Mucosa of descending colon (tissue), 3 donors: ENCODE measurements at regions not wholly inside any gene's neighbourhood (a gene's known extent, or its start where the extent isn't known, plus 50 kb on each side); places are given as distances from the start of the nearest gene placed in this dataset.

Experiments used
- ATAC-seq: fragments of 200-7000 bp; cut with Tn5 transposase; one replicate; pipeline ENCODE4 v1.9.1; 2020; ENCODE audit warnings: mild to moderate bottlenecking, moderate library complexity
- DNase-seq, 3 donors: peaks; one replicate each; pipeline ENCODE4 v3.0.0-alpha.2; 2020
- H3K36me3 ChIP-seq: fragments of 200-600 bp; one replicate; pipeline ENCODE4 v1.8.0; 2021; ENCODE audit warnings: low read depth, mild to moderate bottlenecking
- H3K4me1 ChIP-seq: fragments of 200-600 bp; one replicate; pipeline ENCODE4 v1.8.0; 2021; ENCODE audit warnings: low read depth, mild to moderate bottlenecking
- H3K4me3 ChIP-seq: fragments of 200-600 bp; one replicate; pipeline ENCODE4 v1.8.0; 2021; ENCODE audit warnings: mild to moderate bottlenecking
- H3K9me3 ChIP-seq: fragments of 200-600 bp; one replicate; pipeline ENCODE4 v1.8.0; 2021; ENCODE audit warnings: mild to moderate bottlenecking
- CTCF ChIP-seq: fragments of 200-600 bp; IDR thresholded peaks from one replicate; pipeline ENCODE4 v1.8.0; 2022; ENCODE audit warnings: antibody characterized with exemption, mild to moderate bottlenecking
- intact Hi-C, 2 donors: fragments of 100-400 bp; cut with DNase I in 1 of 2; cut with micrococcal nuclease in 1 of 2; formaldehyde crosslinking; loops; one replicate each; pipeline versions ENCODE4 v1.11.0 to v1.11.1; 2022; cut with DNase I, micrococcal nuclease
- donor health status: DM: no; HTN: no; CAD: no; lungs with moderate emphysema.
- donor health status: DM: no; HTN: no; CAD: no.
- donor health status: DM: no; HTN: yes; CAD: no.

- ATAC-seq, result no peak
- no peak for TF ChIP-seq CTCF
- no peak for DNase-seq
- Histone ChIP-seq H3K9me3 (no peaks in the 10 kb centered on the region), H3K4me3 (no peak overlapping the region), H3K4me1 (no peaks in the 10 kb centered on the region), H3K36me3 (no peaks in the 10 kb centered on the region)
- intact Hi-C loops, result no loop called here
Observed at GRCh38 chr10:78963074-78964034, 105.4 kb upstream of the ZMIZ1 start.

- Histone ChIP-seq H3K36me3 (no peaks in the 10 kb centered on the region), H3K4me3 (no peak overlapping the region), H3K9me3 (no peaks in the 10 kb centered on the region), H3K4me1 (no peaks in the 10 kb centered on the region)
- intact Hi-C loops, result no loop called here
- no peak for TF ChIP-seq CTCF
- no peak for DNase-seq
- no peak for ATAC-seq
Observed at GRCh38 chr10:78964274-78964951, 104.4 kb upstream of the ZMIZ1 start.

GRCh38 chr10:78964952-78965633 is 103.7 kb upstream of the ZMIZ1 start:
- DNase-seq (peak in 1 of 3 donors; percentile 10), ATAC-seq (peak; percentile 39)
- no peak for TF ChIP-seq CTCF
- H3K4me3 ChIP-seq, result no peak overlapping the region
- intact Hi-C loops, result no loop called here
- H3K9me3 ChIP-seq, result no peaks in the 10 kb centered on the region
- no peaks in the 10 kb centered on the region for H3K4me1 ChIP-seq
- H3K36me3 ChIP-seq, result no peaks in the 10 kb centered on the region

GRCh38 chr10:78966182-78966787 is 102.5 kb upstream of the ZMIZ1 start:
- Histone ChIP-seq H3K4me1 (no peaks in the 10 kb centered on the region), H3K36me3 (no peaks in the 10 kb centered on the region), H3K9me3 (no peaks in the 10 kb centered on the region), H3K4me3 (no peak overlapping the region)
- DNase-seq, result peak in 1 of 3 donors; percentile 8
- no peak for ATAC-seq
- intact Hi-C loops, result no loop called here
- TF ChIP-seq CTCF, result no peak

- Histone ChIP-seq H3K4me1 (no peaks in the 10 kb centered on the region), H3K9me3 (no peaks in the 10 kb centered on the region), H3K4me3 (no peak overlapping the region), H3K36me3 (no peaks in the 10 kb centered on the region)
- DNase-seq, result no peak
- intact Hi-C loops, result no loop called here
- ATAC-seq, result no peak
- no peak for TF ChIP-seq CTCF
Observed at GRCh38 chr10:78966844-78967488, 101.8 kb upstream of the ZMIZ1 start.
